Adrenal gland (tissue), 5 donors: ENCODE measurements at regions not wholly inside any gene's neighbourhood (a gene's known extent, or its start where the extent isn't known, plus 50 kb on each side); places are given as distances from the start of the nearest gene placed in this dataset.

Experiments used
- POLR2A ChIP-seq, 2 donors: fragments of 450-650 bp; IDR thresholded peaks; one replicate each; pipeline ENCODE4 v1.6.1; 2017; ENCODE audit warnings: antibody characterized with exemption in 2 of 2, mild to moderate bottlenecking in 2 of 2, moderate library complexity in 1 of 2
- TF ChIP-seq, protein P1 (sequence below), 6 experiments: fragments of 450-650 bp in 4 of 6; fragments of 200-600 bp in 2 of 6; sonication (generic) in 1 of 6; IDR thresholded peaks; 1 replicate in 5 of 6; 2 replicates in 1 of 6; pipeline versions ENCODE4 v1.5.1 to v1.8.0; 2016 to 2021; ENCODE audit warnings: antibody characterized with exemption in 6 of 6, mild to moderate bottlenecking in 2 of 6, moderate library complexity in 1 of 6
- donor health status: DM: no; HTN: no; CAD: no.

DNA sequence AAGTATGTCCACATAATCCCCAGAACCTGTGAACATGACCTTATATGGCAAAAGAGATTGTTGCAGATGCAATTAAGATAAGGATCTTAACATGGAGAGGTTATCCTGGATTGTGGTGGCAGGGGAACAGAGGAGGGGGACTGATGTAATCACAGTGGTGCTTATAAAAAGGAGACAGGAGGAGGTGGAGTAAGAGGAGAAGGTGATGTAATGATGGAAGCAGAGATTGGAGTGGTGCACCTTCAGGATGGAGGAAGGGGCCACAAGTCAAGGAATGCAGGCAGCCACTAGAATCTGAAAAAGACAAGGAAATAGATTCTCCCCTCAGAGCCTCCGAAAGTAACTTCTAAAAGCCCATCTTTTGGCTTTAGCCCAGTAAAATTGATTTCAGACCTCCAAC, 388.4 kb downstream of the BCOR start:
- TF ChIP-seq, protein P1, sequence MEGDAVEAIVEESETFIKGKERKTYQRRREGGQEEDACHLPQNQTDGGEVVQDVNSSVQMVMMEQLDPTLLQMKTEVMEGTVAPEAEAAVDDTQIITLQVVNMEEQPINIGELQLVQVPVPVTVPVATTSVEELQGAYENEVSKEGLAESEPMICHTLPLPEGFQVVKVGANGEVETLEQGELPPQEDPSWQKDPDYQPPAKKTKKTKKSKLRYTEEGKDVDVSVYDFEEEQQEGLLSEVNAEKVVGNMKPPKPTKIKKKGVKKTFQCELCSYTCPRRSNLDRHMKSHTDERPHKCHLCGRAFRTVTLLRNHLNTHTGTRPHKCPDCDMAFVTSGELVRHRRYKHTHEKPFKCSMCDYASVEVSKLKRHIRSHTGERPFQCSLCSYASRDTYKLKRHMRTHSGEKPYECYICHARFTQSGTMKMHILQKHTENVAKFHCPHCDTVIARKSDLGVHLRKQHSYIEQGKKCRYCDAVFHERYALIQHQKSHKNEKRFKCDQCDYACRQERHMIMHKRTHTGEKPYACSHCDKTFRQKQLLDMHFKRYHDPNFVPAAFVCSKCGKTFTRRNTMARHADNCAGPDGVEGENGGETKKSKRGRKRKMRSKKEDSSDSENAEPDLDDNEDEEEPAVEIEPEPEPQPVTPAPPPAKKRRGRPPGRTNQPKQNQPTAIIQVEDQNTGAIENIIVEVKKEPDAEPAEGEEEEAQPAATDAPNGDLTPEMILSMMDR (IDR thresholded peaks at IDR 0.05) = no peak
- no peak for TF ChIP-seq POLR2A (IDR thresholded peaks at IDR 0.05)
